Peyer's patch (tissue), 4 donors: ENCODE measurements at regions not wholly inside any gene's neighbourhood (a gene's known extent, or its start where the extent isn't known, plus 50 kb on each side); places are given as distances from the start of the nearest gene placed in this dataset.

Experiments
- DNase-seq, 3 donors: peaks; one replicate each; pipeline ENCODE4 v3.0.0-alpha.2; 2017 to 2019
- H3K27ac ChIP-seq, 4 donors: fragments of 200-600 bp; sonication (generic); one replicate each; pipeline ENCODE4 v1.5.1; 2016 to 2019
- H3K27me3 ChIP-seq, 2 donors: fragments of 200-600 bp; sonication (generic); one replicate each; pipeline ENCODE4 v1.5.1; 2019
- H3K36me3 ChIP-seq, 3 donors: fragments of 200-600 bp; sonication (generic); one replicate each; pipeline ENCODE4 v1.5.1; 2016 to 2019
- H3K4me1 ChIP-seq, 4 donors: fragments of 200-600 bp; sonication (generic); one replicate each; pipeline ENCODE4 v1.5.1; 2016 to 2019
- H3K4me3 ChIP-seq, 4 donors: fragments of 200-600 bp; sonication (generic); 1 replicate in 3 of 4; 2 replicates in 1 of 4; pipeline ENCODE4 v1.5.1; 2016 to 2019; ENCODE audit warnings: mild to moderate bottlenecking in 1 of 4
- H3K9me3 ChIP-seq, 4 donors: fragments of 200-600 bp; sonication (generic); one replicate each; pipeline ENCODE4 v1.5.1; 2016 to 2019; ENCODE audit warnings: mild to moderate bottlenecking in 1 of 4
- POLR2A ChIP-seq, 2 donors: fragments of 450-650 bp; IDR thresholded peaks; one replicate each; pipeline ENCODE4 v1.5.1; 2017; ENCODE audit warnings: antibody characterized with exemption in 2 of 2, mild to moderate bottlenecking in 2 of 2, moderate library complexity in 2 of 2
- TF ChIP-seq, protein P1 (sequence below), 6 experiments: fragments of 450-650 bp in 4 of 6; fragments of 200-600 bp in 2 of 6; sonication (generic) in 1 of 6; IDR thresholded peaks; one replicate each; pipeline ENCODE4 v1.5.1; 2017 to 2019; ENCODE audit warnings: antibody characterized with exemption in 6 of 6, mild to moderate bottlenecking in 3 of 6, moderate library complexity in 1 of 6

DNA sequence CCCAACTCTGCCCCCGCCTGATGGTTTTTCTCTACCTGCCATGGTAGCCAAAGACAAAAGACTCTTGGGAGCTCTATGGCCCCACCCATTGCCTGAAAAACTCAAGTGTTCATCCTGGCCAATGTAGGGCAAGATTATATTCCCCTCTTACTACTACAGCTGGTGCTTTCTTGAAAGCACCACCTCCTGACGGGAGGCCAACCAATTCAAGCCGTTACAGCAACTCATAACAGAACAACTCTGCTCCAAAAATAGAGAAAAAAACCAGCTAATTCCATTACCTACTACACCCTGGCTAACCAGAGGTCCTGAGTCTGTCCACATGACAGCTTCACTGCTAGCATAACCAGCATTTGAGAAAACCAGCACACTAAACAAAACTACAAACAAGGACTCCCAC is 127.5 kb upstream of the GAREM1 start:
- Histone ChIP-seq H3K27ac (no peak overlapping the region), H3K4me3 (no peak overlapping the region), H3K27me3 (no peaks in the 10 kb centered on the region), H3K9me3 (no peaks in the 10 kb centered on the region), H3K4me1 (no peaks in the 10 kb centered on the region), H3K36me3 (no peaks in the 10 kb centered on the region)
- TF ChIP-seq, protein P1, sequence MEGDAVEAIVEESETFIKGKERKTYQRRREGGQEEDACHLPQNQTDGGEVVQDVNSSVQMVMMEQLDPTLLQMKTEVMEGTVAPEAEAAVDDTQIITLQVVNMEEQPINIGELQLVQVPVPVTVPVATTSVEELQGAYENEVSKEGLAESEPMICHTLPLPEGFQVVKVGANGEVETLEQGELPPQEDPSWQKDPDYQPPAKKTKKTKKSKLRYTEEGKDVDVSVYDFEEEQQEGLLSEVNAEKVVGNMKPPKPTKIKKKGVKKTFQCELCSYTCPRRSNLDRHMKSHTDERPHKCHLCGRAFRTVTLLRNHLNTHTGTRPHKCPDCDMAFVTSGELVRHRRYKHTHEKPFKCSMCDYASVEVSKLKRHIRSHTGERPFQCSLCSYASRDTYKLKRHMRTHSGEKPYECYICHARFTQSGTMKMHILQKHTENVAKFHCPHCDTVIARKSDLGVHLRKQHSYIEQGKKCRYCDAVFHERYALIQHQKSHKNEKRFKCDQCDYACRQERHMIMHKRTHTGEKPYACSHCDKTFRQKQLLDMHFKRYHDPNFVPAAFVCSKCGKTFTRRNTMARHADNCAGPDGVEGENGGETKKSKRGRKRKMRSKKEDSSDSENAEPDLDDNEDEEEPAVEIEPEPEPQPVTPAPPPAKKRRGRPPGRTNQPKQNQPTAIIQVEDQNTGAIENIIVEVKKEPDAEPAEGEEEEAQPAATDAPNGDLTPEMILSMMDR (IDR thresholded peaks at IDR 0.05), result no peak
- TF ChIP-seq POLR2A (IDR thresholded peaks at IDR 0.05), result no peak
- DNase-seq, result no peak

DNA sequence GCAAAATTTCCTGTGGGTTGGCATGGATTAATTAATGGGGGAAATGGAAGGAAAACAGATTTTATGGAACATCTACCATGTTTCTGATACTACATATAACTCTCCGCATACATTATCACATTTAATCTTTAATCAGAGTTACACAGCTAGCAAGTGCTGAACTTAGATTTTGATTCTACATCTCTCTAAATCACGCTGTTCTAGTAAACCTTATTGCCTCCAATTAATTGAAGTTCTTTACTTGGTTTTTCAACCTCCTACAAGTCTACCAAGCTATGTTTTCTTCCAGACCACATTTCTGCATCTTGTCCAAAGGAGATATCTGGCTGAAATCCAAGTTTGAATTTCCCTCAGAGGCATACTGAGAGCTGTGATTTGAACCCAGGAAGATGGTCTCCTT is 125.8 kb upstream of the GAREM1 start:
- Histone ChIP-seq H3K9me3 (no peaks in the 10 kb centered on the region), H3K27ac (no peak overlapping the region), H3K4me1 (no peaks in the 10 kb centered on the region), H3K27me3 (no peaks in the 10 kb centered on the region), H3K36me3 (no peaks in the 10 kb centered on the region), H3K4me3 (no peak overlapping the region)
- TF ChIP-seq, protein P1 (IDR thresholded peaks at IDR 0.05), result no peak
- no peak for TF ChIP-seq POLR2A (IDR thresholded peaks at IDR 0.05)
- DNase-seq, result no peak

- Histone ChIP-seq H3K27ac (no peak overlapping the region), H3K9me3 (no peaks in the 10 kb centered on the region), H3K4me1 (no peaks in the 10 kb centered on the region), H3K4me3 (no peak overlapping the region), H3K27me3 (no peaks in the 10 kb centered on the region), H3K36me3 (no peaks in the 10 kb centered on the region)
- TF ChIP-seq, protein P1 (IDR thresholded peaks at IDR 0.05), result no peak
- no peak for TF ChIP-seq POLR2A (IDR thresholded peaks at IDR 0.05)
- no peak for DNase-seq
Measured at GRCh38 chr18:32595832-32596231, 125.2 kb upstream of the GAREM1 start.

GRCh38 chr18:32588191-32588590 is 117.5 kb upstream of the GAREM1 start:
- H3K27ac ChIP-seq, result no peak overlapping the region
- TF ChIP-seq POLR2A (IDR thresholded peaks at IDR 0.05), result no peak
- TF ChIP-seq, protein P1 (IDR thresholded peaks at IDR 0.05), result no peak
- no peaks in the 10 kb centered on the region for H3K9me3 ChIP-seq
- no peaks in the 10 kb centered on the region for H3K4me1 ChIP-seq
- H3K36me3 ChIP-seq, result no peaks in the 10 kb centered on the region
- H3K4me3 ChIP-seq, result no peak overlapping the region
- DNase-seq, result no peak
- no peaks in the 10 kb centered on the region for H3K27me3 ChIP-seq

DNA sequence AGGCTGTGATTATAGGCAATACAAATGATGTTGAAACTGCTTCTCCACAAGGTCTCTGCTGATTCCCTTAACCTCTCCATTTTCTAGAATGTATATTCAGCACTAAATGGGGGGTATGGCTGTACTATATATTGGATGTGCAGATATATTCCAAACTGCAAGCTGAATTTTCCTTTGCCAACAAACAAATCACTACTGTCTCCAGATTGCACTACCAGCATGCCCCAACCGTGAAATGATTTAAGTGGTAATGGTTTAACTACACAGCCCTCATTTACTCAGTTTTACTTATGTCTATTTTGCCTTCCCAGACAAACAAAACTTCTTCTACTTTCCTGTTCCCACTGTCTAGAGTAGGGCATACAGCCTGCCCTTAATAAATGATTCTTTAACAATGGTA is 112.7 kb upstream of the GAREM1 start:
- H3K36me3 ChIP-seq, result no peaks in the 10 kb centered on the region
- H3K27me3 ChIP-seq, result no peaks in the 10 kb centered on the region
- no peaks in the 10 kb centered on the region for H3K9me3 ChIP-seq
- no peaks in the 10 kb centered on the region for H3K4me1 ChIP-seq
- TF ChIP-seq POLR2A (IDR thresholded peaks at IDR 0.05), result no peak
- TF ChIP-seq, protein P1 (IDR thresholded peaks at IDR 0.05), result no peak
- no peak for DNase-seq
- no peak overlapping the region for H3K27ac ChIP-seq
- no peak overlapping the region for H3K4me3 ChIP-seq

DNA sequence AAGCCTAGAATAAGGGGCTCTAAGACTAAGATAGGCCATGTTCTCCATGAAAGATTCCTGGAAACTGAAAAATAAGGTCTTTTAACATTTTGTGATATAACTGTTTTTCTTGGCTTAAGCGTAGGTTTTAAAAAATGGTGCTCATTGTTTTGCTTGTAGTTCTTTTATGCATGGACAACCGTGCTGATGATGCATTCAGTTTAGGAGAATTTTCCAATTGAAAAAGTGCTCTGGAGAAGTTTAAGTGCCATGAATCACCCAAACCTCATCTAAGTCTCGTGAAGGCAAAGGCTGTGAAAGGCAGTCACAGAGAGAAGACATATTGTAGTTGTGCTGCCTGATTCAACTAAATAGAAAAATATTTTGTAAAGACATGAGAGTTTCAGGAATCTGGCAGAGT is 111.8 kb upstream of the GAREM1 start:
- H3K27me3 ChIP-seq, result no peaks in the 10 kb centered on the region
- DNase-seq, result no peak
- TF ChIP-seq, protein P1 (IDR thresholded peaks at IDR 0.05), result no peak
- no peak for TF ChIP-seq POLR2A (IDR thresholded peaks at IDR 0.05)
- H3K4me3 ChIP-seq, result no peak overlapping the region
- H3K36me3 ChIP-seq, result no peaks in the 10 kb centered on the region
- no peak overlapping the region for H3K27ac ChIP-seq
- H3K4me1 ChIP-seq, result no peaks in the 10 kb centered on the region
- H3K9me3 ChIP-seq, result no peaks in the 10 kb centered on the region
